Fibroblast of lung (primary cell): ENCODE measurements at regions not wholly inside any gene's neighbourhood (a gene's known extent, or its start where the extent isn't known, plus 50 kb on each side); places are given as distances from the start of the nearest gene placed in this dataset.
"Not testable (repeated sequence)": the region's sequence is repeated elsewhere in the genome, so short reads cannot be mapped to it uniquely, and the experiment has no call there.

Experiments used
- DNase-seq, 2 donors: peaks; one replicate each; pipeline versions ENCODE4 v3.0.0 to v3.0.0-alpha.2; 2010; ENCODE audit warnings: low read depth in 2 of 2
- H2AFZ ChIP-seq: 2 replicates; pipeline ENCODE4 v1.5.1; 2012; ENCODE audit warnings: low read length, control low read depth, inconsistent platforms
- H3K27ac ChIP-seq: 2 replicates; pipeline ENCODE4 v1.5.1; 2011; ENCODE audit warnings: low read length, control low read depth; ENCODE audit not compliant: insufficient read depth
- H3K27me3 ChIP-seq: 2 replicates; pipeline ENCODE4 v1.5.1; 2011; ENCODE audit warnings: mild to moderate bottlenecking, low read length; ENCODE audit not compliant: control insufficient read depth, insufficient read depth
- H3K36me3 ChIP-seq: 2 replicates; pipeline ENCODE4 v1.5.1; 2011; ENCODE audit warnings: low read length; ENCODE audit not compliant: control insufficient read depth, insufficient read depth
- H3K4me1 ChIP-seq: 2 replicates; pipeline ENCODE4 v1.5.1; 2011; ENCODE audit warnings: low read length; ENCODE audit not compliant: control insufficient read depth, insufficient read depth; ENCODE audit errors: extremely low read depth
- H3K4me2 ChIP-seq: 2 replicates; pipeline ENCODE4 v1.5.1; 2011; ENCODE audit warnings: low read length, control low read depth; ENCODE audit not compliant: insufficient read depth; ENCODE audit errors: extremely low read depth
- H3K4me3 ChIP-seq, 4 experiments: fragments of 200-600 bp in 1 of 4; sonication (generic) in 1 of 4; replicated peaks in 1 of 4; 2 replicates each; pipeline ENCODE4 v1.5.1; 2011 to 2016; ENCODE audit warnings: low read length in 4 of 4, low read depth in 3 of 4, mild to moderate bottlenecking in 3 of 4, control low read depth in 2 of 4, inconsistent platforms in 1 of 4, mixed read lengths in 1 of 4; ENCODE audit not compliant: insufficient read depth in 1 of 4; ENCODE audit errors: control extremely low read depth in 1 of 4
- H3K79me2 ChIP-seq: 2 replicates; pipeline ENCODE4 v1.5.1; 2012; ENCODE audit warnings: mild to moderate bottlenecking, low read length, inconsistent platforms; ENCODE audit not compliant: control insufficient read depth, insufficient read depth
- H3K9ac ChIP-seq: 2 replicates; pipeline ENCODE4 v1.5.1; 2011; ENCODE audit warnings: mild to moderate bottlenecking, low read length, control low read depth; ENCODE audit not compliant: insufficient read depth
- H3K9me3 ChIP-seq: 2 replicates; pipeline ENCODE4 v1.5.1; 2012; ENCODE audit warnings: low read depth, low read length; ENCODE audit not compliant: control insufficient read depth, insufficient read depth
- H4K20me1 ChIP-seq: 2 replicates; pipeline ENCODE4 v1.5.1; 2011; ENCODE audit warnings: low read length; ENCODE audit not compliant: control insufficient read depth, insufficient read depth; ENCODE audit errors: extremely low read depth
- EZH2 ChIP-seq: IDR thresholded peaks from 2 replicates; pipeline ENCODE4 v1.5.1; 2012; ENCODE audit warnings: low read length, control low read depth, mild to moderate bottlenecking; ENCODE audit errors: missing control alignments
- TF ChIP-seq, protein P1 (sequence below), 2 donors: IDR thresholded peaks in 1 of 2; conservative IDR thresholded peaks in 1 of 2; 1 replicate in 1 of 2; 2 replicates in 1 of 2; pipeline ENCODE4 v1.5.1; 2011 to 2012; ENCODE audit warnings: low read length in 2 of 2, control low read depth in 1 of 2, inconsistent platforms in 1 of 2, low read depth in 1 of 2, mild to moderate bottlenecking in 1 of 2

DNA sequence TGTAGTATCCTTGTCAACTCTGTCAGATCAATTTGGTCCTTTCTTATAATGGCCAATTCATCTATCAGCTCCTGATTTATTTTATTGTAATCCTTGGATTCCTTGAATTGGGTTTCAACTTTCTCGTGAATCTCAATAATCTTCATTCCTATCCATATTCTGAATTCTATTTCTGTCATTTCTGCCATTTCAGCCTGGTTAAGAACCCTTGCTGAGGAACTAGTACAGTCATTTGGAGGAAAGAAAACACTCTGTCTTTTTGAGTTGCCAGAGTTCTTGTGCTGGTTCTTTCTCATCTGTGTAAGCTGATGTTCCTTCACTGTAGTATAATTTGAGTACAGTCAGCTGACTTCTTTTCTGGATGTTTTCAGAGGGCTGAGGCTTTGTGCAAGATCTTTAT is 84.5 kb downstream of the CETN3 start:
- H3K4me3 ChIP-seq, result no peak overlapping the region
- H3K9me3 ChIP-seq, result no peaks in the 10 kb centered on the region
- H3K9ac ChIP-seq, result no peak overlapping the region
- no peak overlapping the region for H3K27ac ChIP-seq
- H2AFZ ChIP-seq, result no peak overlapping the region
- DNase-seq, result no peak
- no peaks in the 10 kb centered on the region for H3K36me3 ChIP-seq
- no peaks in the 10 kb centered on the region for H3K27me3 ChIP-seq
- no peaks in the 10 kb centered on the region for H4K20me1 ChIP-seq
- TF ChIP-seq, protein P1, sequence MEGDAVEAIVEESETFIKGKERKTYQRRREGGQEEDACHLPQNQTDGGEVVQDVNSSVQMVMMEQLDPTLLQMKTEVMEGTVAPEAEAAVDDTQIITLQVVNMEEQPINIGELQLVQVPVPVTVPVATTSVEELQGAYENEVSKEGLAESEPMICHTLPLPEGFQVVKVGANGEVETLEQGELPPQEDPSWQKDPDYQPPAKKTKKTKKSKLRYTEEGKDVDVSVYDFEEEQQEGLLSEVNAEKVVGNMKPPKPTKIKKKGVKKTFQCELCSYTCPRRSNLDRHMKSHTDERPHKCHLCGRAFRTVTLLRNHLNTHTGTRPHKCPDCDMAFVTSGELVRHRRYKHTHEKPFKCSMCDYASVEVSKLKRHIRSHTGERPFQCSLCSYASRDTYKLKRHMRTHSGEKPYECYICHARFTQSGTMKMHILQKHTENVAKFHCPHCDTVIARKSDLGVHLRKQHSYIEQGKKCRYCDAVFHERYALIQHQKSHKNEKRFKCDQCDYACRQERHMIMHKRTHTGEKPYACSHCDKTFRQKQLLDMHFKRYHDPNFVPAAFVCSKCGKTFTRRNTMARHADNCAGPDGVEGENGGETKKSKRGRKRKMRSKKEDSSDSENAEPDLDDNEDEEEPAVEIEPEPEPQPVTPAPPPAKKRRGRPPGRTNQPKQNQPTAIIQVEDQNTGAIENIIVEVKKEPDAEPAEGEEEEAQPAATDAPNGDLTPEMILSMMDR (conservative IDR thresholded peaks at IDR 0.05 in 1 of 2, IDR thresholded peaks at IDR 0.05 in 1 of 2; ENCODE audit: low read depth in 1 of 2, low read length in 2 of 2), result no peak
- TF ChIP-seq EZH2, result no peak
- H3K79me2 ChIP-seq, result no peaks in the 10 kb centered on the region
- no peak overlapping the region for H3K4me2 ChIP-seq
- no peaks in the 10 kb centered on the region for H3K4me1 ChIP-seq

DNA sequence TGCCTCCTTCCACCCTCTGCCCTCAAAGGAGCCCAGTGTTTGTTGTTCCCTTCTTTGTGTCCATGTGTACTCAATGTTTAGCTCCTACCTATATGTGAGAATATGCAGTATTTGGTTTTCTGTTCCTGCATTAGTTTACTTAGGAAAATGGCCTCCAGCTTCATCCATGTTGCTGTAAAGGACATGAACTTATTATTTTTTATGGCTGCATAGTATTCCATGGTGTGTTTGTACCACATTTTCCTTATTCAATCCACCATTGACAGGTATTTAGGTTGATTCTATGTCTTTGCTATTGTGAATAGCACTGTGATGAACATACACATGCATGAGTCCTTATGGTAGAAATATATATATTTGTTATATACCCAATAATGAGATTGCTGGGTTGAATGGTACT is 89.2 kb downstream of the CETN3 start:
- not testable (repeated sequence) for H3K79me2 ChIP-seq, DNase-seq, H3K27ac ChIP-seq, H3K9ac ChIP-seq, H3K4me2 ChIP-seq, H3K9me3 ChIP-seq, H4K20me1 ChIP-seq, H3K4me3 ChIP-seq, H3K36me3 ChIP-seq, H3K27me3 ChIP-seq, H2AFZ ChIP-seq, H3K4me1 ChIP-seq

DNA sequence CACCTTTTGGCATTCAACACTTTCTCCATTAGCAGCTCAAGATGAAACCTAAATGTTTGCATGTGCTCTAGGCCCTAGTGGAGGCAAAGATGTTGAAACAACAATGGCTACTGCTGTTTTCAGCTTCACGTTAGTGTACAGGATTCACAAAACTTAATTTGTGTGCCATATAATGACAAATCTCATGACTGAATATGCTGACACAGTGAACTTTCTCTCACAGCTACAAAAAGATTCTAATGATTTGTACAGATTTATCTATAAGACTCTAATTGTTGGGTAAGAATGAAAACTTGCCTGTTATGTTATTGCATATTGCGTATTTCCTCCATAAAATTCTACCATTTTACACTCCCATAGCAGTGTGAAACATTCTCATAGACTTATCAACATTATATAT is 97.5 kb downstream of the CETN3 start:
- no peak overlapping the region for H3K4me2 ChIP-seq
- H3K4me1 ChIP-seq, result no peaks in the 10 kb centered on the region
- H3K9me3 ChIP-seq, result no peaks in the 10 kb centered on the region
- no peak overlapping the region for H3K9ac ChIP-seq
- no peak overlapping the region for H3K27ac ChIP-seq
- H3K27me3 ChIP-seq, result no peaks in the 10 kb centered on the region
- H3K79me2 ChIP-seq, result no peaks in the 10 kb centered on the region
- no peaks in the 10 kb centered on the region for H3K36me3 ChIP-seq
- H3K4me3 ChIP-seq, result no peak overlapping the region
- no peak overlapping the region for H2AFZ ChIP-seq
- no peaks in the 10 kb centered on the region for H4K20me1 ChIP-seq
- no peak for TF ChIP-seq EZH2
- TF ChIP-seq, protein P1 (conservative IDR thresholded peaks at IDR 0.05 in 1 of 2, IDR thresholded peaks at IDR 0.05 in 1 of 2; ENCODE audit: low read depth in 1 of 2, low read length in 2 of 2), result no peak
- DNase-seq, result no peak

DNA sequence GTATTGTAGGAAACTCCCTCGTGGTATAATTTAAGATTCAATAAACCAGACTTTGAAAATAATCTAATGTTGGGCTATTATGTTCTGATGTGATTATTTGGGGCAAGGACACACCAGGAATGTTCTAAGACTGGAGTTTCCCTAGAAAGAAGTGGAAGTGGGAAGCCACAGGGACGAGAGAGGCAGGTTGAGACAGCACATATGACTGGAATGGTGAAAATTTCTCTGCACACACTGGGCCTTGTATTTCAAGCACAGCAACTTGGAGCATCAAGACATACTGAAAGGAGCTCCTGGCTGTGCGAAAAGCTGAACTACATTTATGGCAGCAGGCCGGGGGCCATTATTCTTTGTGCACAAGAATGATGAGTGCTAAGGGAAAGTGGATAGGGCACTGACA is 98.2 kb downstream of the CETN3 start:
- no peak for DNase-seq
- Histone ChIP-seq H3K4me2 (no peak overlapping the region), H3K4me3 (no peak overlapping the region)

More for the DNA sequence above, 98.2 kb downstream of the CETN3 start:
- H4K20me1 ChIP-seq, result no peaks in the 10 kb centered on the region
- no peaks in the 10 kb centered on the region for H3K9me3 ChIP-seq
- TF ChIP-seq, protein P1 (conservative IDR thresholded peaks at IDR 0.05 in 1 of 2, IDR thresholded peaks at IDR 0.05 in 1 of 2; ENCODE audit: low read depth in 1 of 2, low read length in 2 of 2), result no peak
- TF ChIP-seq EZH2, result no peak
- no peaks in the 10 kb centered on the region for H3K4me1 ChIP-seq
- no peak overlapping the region for H2AFZ ChIP-seq
- no peaks in the 10 kb centered on the region for H3K27me3 ChIP-seq
- no peaks in the 10 kb centered on the region for H3K79me2 ChIP-seq
- no peak overlapping the region for H3K9ac ChIP-seq
- H3K27ac ChIP-seq, result no peak overlapping the region
- H3K36me3 ChIP-seq, result no peaks in the 10 kb centered on the region
